Esophagus muscularis mucosa (tissue), 4 donors: ENCODE measurements at regions not wholly inside any gene's neighbourhood (a gene's known extent, or its start where the extent isn't known, plus 50 kb on each side); places are given as distances from the start of the nearest gene placed in this dataset.
"Not testable (repeated sequence)": the region's sequence is repeated elsewhere in the genome, so short reads cannot be mapped to it uniquely, and the experiment has no call there.

Experiments used
- CTCF ChIP-seq, 3 experiments: fragments of 200-600 bp in 2 of 3; fragments of 450-650 bp in 1 of 3; sonication (generic) in 2 of 3; IDR thresholded peaks; one replicate each; pipeline ENCODE4 v1.5.1; 2017 to 2019; ENCODE audit warnings: antibody characterized with exemption in 3 of 3, mild to moderate bottlenecking in 2 of 3, moderate library complexity in 1 of 3
- EP300 ChIP-seq: sonication (generic); formaldehyde crosslinking; IDR thresholded peaks from one replicate; pipeline ENCODE4 v1.6.1; 2017; ENCODE audit warnings: antibody characterized with exemption
- POLR2A ChIP-seq: fragments of 450-650 bp; IDR thresholded peaks from one replicate; pipeline ENCODE4 v1.6.1; 2017; ENCODE audit warnings: antibody characterized with exemption, moderate library complexity, mild to moderate bottlenecking, low read depth
- POLR2AphosphoS5 ChIP-seq, 2 donors: sonication (generic); formaldehyde crosslinking; IDR thresholded peaks; one replicate each; pipeline ENCODE4 v1.6.1; 2017; ENCODE audit warnings: antibody characterized with exemption in 2 of 2

DNA sequence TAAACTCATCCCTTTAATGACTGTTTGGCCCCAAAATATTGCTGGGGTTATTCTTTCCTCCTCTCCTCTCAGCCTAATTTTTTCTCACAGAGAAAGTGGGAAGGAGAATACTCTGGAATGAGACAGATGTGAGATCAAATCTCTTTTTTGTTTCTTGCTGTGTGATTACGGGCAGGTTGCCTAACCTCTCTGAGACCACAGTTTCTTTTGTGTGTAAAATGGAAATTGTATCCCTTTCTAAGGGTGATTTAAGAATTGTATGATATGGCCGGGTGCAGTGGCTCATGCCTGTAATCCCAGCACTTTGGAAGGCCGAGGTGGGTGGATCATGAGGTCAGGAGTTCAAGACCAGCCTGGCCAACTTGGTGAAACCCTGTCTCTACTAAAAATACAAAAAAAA is 111.5 kb upstream of the MRPS22 start:
- not testable (repeated sequence) for TF ChIP-seq CTCF (IDR thresholded peaks at IDR 0.05); POLR2AphosphoS5 (IDR thresholded peaks at IDR 0.05); POLR2A; EP300
